ENCODE measurements at regions not wholly inside any gene's neighbourhood (a gene's known extent, or its start where the extent isn't known, plus 50 kb on each side); places are given as distances from the start of the nearest gene placed in this dataset.

DNA sequence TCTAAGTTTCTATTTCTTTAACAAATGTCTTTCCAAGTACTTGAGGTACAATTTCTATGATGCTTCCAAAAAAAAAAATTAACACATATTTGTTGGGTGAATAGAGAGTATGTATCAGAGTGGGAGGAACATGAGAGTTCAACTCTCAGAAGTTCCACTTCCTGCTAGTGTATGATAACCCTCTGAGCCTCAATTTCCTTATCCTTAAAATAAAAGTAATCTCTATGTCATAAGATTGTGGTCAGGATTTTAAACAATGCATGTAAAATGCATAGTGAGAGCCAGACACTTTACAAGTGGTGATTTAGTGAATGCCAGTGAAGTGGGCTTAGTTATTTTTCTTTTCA lies 270.3 kb upstream of the AMIGO2 start:
- no peak for TF ChIP-seq POLR2A (IDR thresholded peaks at IDR 0.05)
- TF ChIP-seq, protein P1, sequence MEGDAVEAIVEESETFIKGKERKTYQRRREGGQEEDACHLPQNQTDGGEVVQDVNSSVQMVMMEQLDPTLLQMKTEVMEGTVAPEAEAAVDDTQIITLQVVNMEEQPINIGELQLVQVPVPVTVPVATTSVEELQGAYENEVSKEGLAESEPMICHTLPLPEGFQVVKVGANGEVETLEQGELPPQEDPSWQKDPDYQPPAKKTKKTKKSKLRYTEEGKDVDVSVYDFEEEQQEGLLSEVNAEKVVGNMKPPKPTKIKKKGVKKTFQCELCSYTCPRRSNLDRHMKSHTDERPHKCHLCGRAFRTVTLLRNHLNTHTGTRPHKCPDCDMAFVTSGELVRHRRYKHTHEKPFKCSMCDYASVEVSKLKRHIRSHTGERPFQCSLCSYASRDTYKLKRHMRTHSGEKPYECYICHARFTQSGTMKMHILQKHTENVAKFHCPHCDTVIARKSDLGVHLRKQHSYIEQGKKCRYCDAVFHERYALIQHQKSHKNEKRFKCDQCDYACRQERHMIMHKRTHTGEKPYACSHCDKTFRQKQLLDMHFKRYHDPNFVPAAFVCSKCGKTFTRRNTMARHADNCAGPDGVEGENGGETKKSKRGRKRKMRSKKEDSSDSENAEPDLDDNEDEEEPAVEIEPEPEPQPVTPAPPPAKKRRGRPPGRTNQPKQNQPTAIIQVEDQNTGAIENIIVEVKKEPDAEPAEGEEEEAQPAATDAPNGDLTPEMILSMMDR (IDR thresholded peaks at IDR 0.05), result no peak
